T47D (cell line): ENCODE measurements at regions not wholly inside any gene's neighbourhood (a gene's known extent, or its start where the extent isn't known, plus 50 kb on each side); places are given as distances from the start of the nearest gene placed in this dataset.
"Not testable (repeated sequence)": the region's sequence is repeated elsewhere in the genome, so short reads cannot be mapped to it uniquely, and the experiment has no call there.

ENCODE experiments used
- DNase-seq, 2 experiments: peaks; one replicate each; pipeline versions ENCODE4 v3.0.0 to v3.0.0-alpha.2; 2011 to 2012; ENCODE audit warnings: low read depth in 1 of 2, low spot score in 1 of 2
- JUND ChIP-seq: IDR thresholded peaks from 2 replicates; pipeline ENCODE4 v1.6.1; 2012; ENCODE audit warnings: low read depth
- in situ Hi-C: cut with HindIII; loops from 2 replicates; pipeline ENCODE4 v1.10.0; 2016; ENCODE audit warnings: low sequenced_read_pairs, low pct_unique_long_range_greater_than_20kb

GRCh38 chr7:106346678-106347217, 62.0 kb upstream of the NAMPT start:
- TF ChIP-seq JUND: no peak
- in situ Hi-C loops: no loop called here
- no peak for DNase-seq

GRCh38 chr7:106346167-106346677, 61.4 kb upstream of the NAMPT start:
- TF ChIP-seq JUND: no peak
- no peak for DNase-seq
- in situ Hi-C loops: no loop called here

GRCh38 chr7:106345421-106346166, 60.8 kb upstream of the NAMPT start:
- in situ Hi-C loops: no loop called here
- DNase-seq: no peak
- TF ChIP-seq JUND: no peak

GRCh38 chr7:106344861-106345260, 60.1 kb upstream of the NAMPT start:
- TF ChIP-seq JUND: no peak
- in situ Hi-C loops: no loop called here
- no peak for DNase-seq

- TF ChIP-seq JUND: no peak
- in situ Hi-C loops: no loop called here
- DNase-seq: no peak
Observed at GRCh38 chr7:106344211-106344610, 59.4 kb upstream of the NAMPT start.

- DNase-seq, in situ Hi-C loops: not testable (repeated sequence)
Observed at GRCh38 chr7:106342049-106342448, 57.3 kb upstream of the NAMPT start.

GRCh38 chr7:106340247-106340596, 55.4 kb upstream of the NAMPT start:
- DNase-seq, in situ Hi-C loops: not testable (repeated sequence)

- in situ Hi-C loops: no loop called here
- no peak for DNase-seq
- no peak for TF ChIP-seq JUND
Observed at GRCh38 chr7:106339513-106340246, 54.9 kb upstream of the NAMPT start.

GRCh38 chr7:106337754-106338153, 53.0 kb upstream of the NAMPT start:
- TF ChIP-seq JUND: no peak
- DNase-seq: no peak
- in situ Hi-C loops: no loop called here

- TF ChIP-seq JUND: no peak
- in situ Hi-C loops: no loop called here
- no peak for DNase-seq
Observed at GRCh38 chr7:106335814-106336213, 51.0 kb upstream of the NAMPT start.
